ENCODE measurements at regions not wholly inside any gene's neighbourhood (a gene's known extent, or its start where the extent isn't known, plus 50 kb on each side); places are given as distances from the start of the nearest gene placed in this dataset.

DNA sequence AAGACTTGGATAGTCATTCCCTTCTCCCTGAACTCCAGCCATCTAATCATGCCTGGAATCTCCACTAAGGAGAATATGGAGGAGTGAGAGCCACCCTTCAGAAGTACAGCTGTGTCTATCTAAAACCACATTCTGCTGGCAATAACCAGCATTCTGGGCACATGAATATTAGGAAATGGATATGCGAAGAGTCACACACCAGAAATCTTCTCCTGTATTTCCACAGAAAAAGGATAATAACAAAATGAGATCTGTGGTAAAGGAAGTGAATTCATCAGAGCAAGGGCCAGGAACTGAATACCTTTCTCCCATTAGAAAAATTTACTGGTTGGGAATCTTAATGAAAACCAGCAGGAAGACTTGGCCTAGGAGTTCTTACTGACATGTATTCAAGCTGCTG is 218.8 kb downstream of the SCG2 start:
- no peaks in the 10 kb centered on the region for H3K27me3 Mint-ChIP-seq (ENCODE audit: low read depth)

More for the DNA sequence above, 218.8 kb downstream of the SCG2 start:
- H3K4ac ChIP-seq (ENCODE audit: low read depth, low read length), result no peak overlapping the region
- no peak overlapping the region for H2AK5ac ChIP-seq (ENCODE audit: insufficient read length, low read length)
- H3K27me3 ChIP-seq (ENCODE audit: insufficient read depth, low read length), result no peaks in the 10 kb centered on the region
- no peak overlapping the region for H2BK5ac ChIP-seq (ENCODE audit: insufficient read length, low read length)
- DNase-seq, result no peak
- no peaks in the 10 kb centered on the region for H3K79me1 ChIP-seq (ENCODE audit: insufficient read depth, low read depth, low read length, poor library complexity, severe bottlenecking)
- H3K27ac ChIP-seq (ENCODE audit: insufficient read length, low read depth, low read length), result no peak overlapping the region
- H3K14ac ChIP-seq (ENCODE audit: insufficient read depth, low read length), result no peak overlapping the region
- H2BK12ac ChIP-seq (ENCODE audit: insufficient read length, low read depth, low read length), result no peak overlapping the region
- TF ChIP-seq, protein P1, sequence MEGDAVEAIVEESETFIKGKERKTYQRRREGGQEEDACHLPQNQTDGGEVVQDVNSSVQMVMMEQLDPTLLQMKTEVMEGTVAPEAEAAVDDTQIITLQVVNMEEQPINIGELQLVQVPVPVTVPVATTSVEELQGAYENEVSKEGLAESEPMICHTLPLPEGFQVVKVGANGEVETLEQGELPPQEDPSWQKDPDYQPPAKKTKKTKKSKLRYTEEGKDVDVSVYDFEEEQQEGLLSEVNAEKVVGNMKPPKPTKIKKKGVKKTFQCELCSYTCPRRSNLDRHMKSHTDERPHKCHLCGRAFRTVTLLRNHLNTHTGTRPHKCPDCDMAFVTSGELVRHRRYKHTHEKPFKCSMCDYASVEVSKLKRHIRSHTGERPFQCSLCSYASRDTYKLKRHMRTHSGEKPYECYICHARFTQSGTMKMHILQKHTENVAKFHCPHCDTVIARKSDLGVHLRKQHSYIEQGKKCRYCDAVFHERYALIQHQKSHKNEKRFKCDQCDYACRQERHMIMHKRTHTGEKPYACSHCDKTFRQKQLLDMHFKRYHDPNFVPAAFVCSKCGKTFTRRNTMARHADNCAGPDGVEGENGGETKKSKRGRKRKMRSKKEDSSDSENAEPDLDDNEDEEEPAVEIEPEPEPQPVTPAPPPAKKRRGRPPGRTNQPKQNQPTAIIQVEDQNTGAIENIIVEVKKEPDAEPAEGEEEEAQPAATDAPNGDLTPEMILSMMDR (conservative IDR thresholded peaks at IDR 0.05), result no peak
- H4K5ac ChIP-seq (ENCODE audit: insufficient read length, low read depth, low read length), result no peak overlapping the region
- Mint-ChIP-seq H3K4me3 (no peak overlapping the region), H3K4me1 (no peaks in the 10 kb centered on the region), H3K27ac (no peak overlapping the region), H3K9me3 (no peaks in the 10 kb centered on the region), H3K36me3 (ENCODE audit: insufficient read depth in 1 of 3, low read depth in 3 of 3) (no peaks in the 10 kb centered on the region)
- H3K23me2 ChIP-seq (ENCODE audit: insufficient read length, low read depth, low read length, poor library complexity, severe bottlenecking), result no peaks in the 10 kb centered on the region
- H2BK120ac ChIP-seq (ENCODE audit: low read depth, low read length, poor library complexity, severe bottlenecking), result no peak overlapping the region
- WGBS (ENCODE audit: extremely low coverage, insufficient read length, low lambda C conversion rate), result no CpG with 5 or more reads among the region's 1 CpG
- H3K4me1 ChIP-seq (ENCODE audit: insufficient read depth, low read length), result no peaks in the 10 kb centered on the region
- no peak overlapping the region for H2BK20ac ChIP-seq (ENCODE audit: low read depth, low read length, poor library complexity, severe bottlenecking)
- no peak overlapping the region for H3K23ac ChIP-seq (ENCODE audit: insufficient read length, low read depth, low read length)
- H3K9me3 ChIP-seq (ENCODE audit: control insufficient read depth, low read depth, low read length), result no peaks in the 10 kb centered on the region
- H2BK15ac ChIP-seq (ENCODE audit: low read depth, low read length), result no peak overlapping the region
- no peak overlapping the region for H2AFZ ChIP-seq (ENCODE audit: low read length)
- no peak overlapping the region for H3K9ac ChIP-seq (ENCODE audit: extremely low read depth, insufficient read length, low read length)
- H4K8ac ChIP-seq (replicated peaks; ENCODE audit: insufficient read length, low read depth, low read length), result no peak overlapping the region
- H3K56ac ChIP-seq (ENCODE audit: insufficient read length, low read depth, low read length), result no peak overlapping the region
- no peak overlapping the region for H3K18ac ChIP-seq (ENCODE audit: insufficient read length, low read depth, low read length)
- no peak overlapping the region for H4K91ac ChIP-seq (ENCODE audit: insufficient read length, low read depth, low read length)
- H4K20me1 ChIP-seq (ENCODE audit: control insufficient read depth, insufficient read depth, insufficient read length), result no peaks in the 10 kb centered on the region
- H3K79me2 ChIP-seq (ENCODE audit: insufficient read depth, low read length), result no peaks in the 10 kb centered on the region
- H3K4me2 ChIP-seq (ENCODE audit: insufficient read depth, insufficient read length, low read length), result no peak overlapping the region
- no peak overlapping the region for H3T11ph ChIP-seq (ENCODE audit: low read length)

Measured in H9 (cell line).